ENCODE measurements at regions not wholly inside any gene's neighbourhood (a gene's known extent, or its start where the extent isn't known, plus 50 kb on each side); places are given as distances from the start of the nearest gene placed in this dataset.

- CTCF ChIA-PET: interaction anchor here (0.9 kb wide), 1 partner anchor 14 kb away, joined by 3 read pairs; no protein-coding TSS in a partner anchor
- no peak for DNase-seq (ENCODE audit: extremely low spot score)
- POLR2A ChIA-PET: no interaction called here
- no peak for TF ChIP-seq CTCF (IDR thresholded peaks at IDR 0.05; ENCODE audit: control extremely low read depth, extremely low read depth, low read depth, missing control alignments)
These were observed 76.2 kb upstream of the PRICKLE2 start for GRCh38 chr3:64301476-64301875.

- ChIA-PET POLR2A (no interaction called here), CTCF (interaction anchor here (0.9 kb wide), 1 partner anchor 13 kb away, joined by 3 read pairs; no protein-coding TSS in a partner anchor)
- no peak for TF ChIP-seq CTCF (IDR thresholded peaks at IDR 0.05; ENCODE audit: control extremely low read depth, extremely low read depth, low read depth, missing control alignments)
- DNase-seq (ENCODE audit: extremely low spot score): no peak
These were observed 75.6 kb upstream of the PRICKLE2 start for GRCh38 chr3:64300790-64301423.

- ChIA-PET CTCF (interaction anchor here (1.0 kb wide), 1 partner anchor 116 kb away, joined by 3 read pairs; no protein-coding TSS in a partner anchor), POLR2A (no interaction called here)
- no peak for DNase-seq (ENCODE audit: extremely low spot score)
- TF ChIP-seq CTCF (IDR thresholded peaks at IDR 0.05; ENCODE audit: control extremely low read depth, extremely low read depth, low read depth, missing control alignments): no peak
These were observed 73.9 kb upstream of the PRICKLE2 start for GRCh38 chr3:64299206-64299605.

GRCh38 chr3:64297563-64297962, 72.3 kb upstream of the PRICKLE2 start:
- POLR2A ChIA-PET: no interaction called here

GRCh38 chr3:64295594-64295993, 70.3 kb upstream of the PRICKLE2 start:
- no peak for TF ChIP-seq CTCF (IDR thresholded peaks at IDR 0.05; ENCODE audit: control extremely low read depth, extremely low read depth, low read depth, missing control alignments)
- POLR2A ChIA-PET: no interaction called here
- no peak for DNase-seq (ENCODE audit: extremely low spot score)
- CTCF ChIA-PET: interaction anchor here (1.0 kb wide), 1 partner anchor 37 kb away, joined by 3 read pairs; no protein-coding TSS in a partner anchor

More at GRCh38 chr3:64297563-64297962, 72.3 kb upstream of the PRICKLE2 start:
- DNase-seq (ENCODE audit: extremely low spot score): no peak
- CTCF ChIA-PET: interaction anchor here (1.1 kb wide), 1 partner anchor 167 kb away, joined by 3 read pairs; no protein-coding TSS in a partner anchor
- no peak for TF ChIP-seq CTCF (IDR thresholded peaks at IDR 0.05; ENCODE audit: control extremely low read depth, extremely low read depth, low read depth, missing control alignments)

GRCh38 chr3:64294771-64295170, 69.5 kb upstream of the PRICKLE2 start:
- TF ChIP-seq CTCF (IDR thresholded peaks at IDR 0.05; ENCODE audit: control extremely low read depth, extremely low read depth, low read depth, missing control alignments): no peak
- no peak for DNase-seq (ENCODE audit: extremely low spot score)
- CTCF ChIA-PET: no interaction called here
- POLR2A ChIA-PET: no interaction called here
